SH-SY5Y (cell line): ENCODE measurements at regions not wholly inside any gene's neighbourhood (a gene's known extent, or its start where the extent isn't known, plus 50 kb on each side); places are given as distances from the start of the nearest gene placed in this dataset.

Source experiments
- GATA2 ChIP-seq: IDR thresholded peaks from 2 replicates; pipeline ENCODE4 v1.6.1; 2011; ENCODE audit warnings: mild to moderate bottlenecking, low read depth, low read length
- GATA3 ChIP-seq: IDR thresholded peaks from 2 replicates; pipeline ENCODE4 v1.6.1; 2011; ENCODE audit warnings: low read depth, mild to moderate bottlenecking, low read length, moderate library complexity

- no peak for TF ChIP-seq GATA3
- TF ChIP-seq GATA2 = no peak
These were observed 588.3 kb upstream of the KCNMB2 start for GRCh38 chr3:177947901-177948300.

- TF ChIP-seq GATA3 (no peak), GATA2 (no peak)
These were observed 587.4 kb upstream of the KCNMB2 start for GRCh38 chr3:177948716-177949425.

- TF ChIP-seq GATA3 (no peak), GATA2 (no peak)
These were observed 577.0 kb upstream of the KCNMB2 start for GRCh38 chr3:177959188-177959587.

DNA sequence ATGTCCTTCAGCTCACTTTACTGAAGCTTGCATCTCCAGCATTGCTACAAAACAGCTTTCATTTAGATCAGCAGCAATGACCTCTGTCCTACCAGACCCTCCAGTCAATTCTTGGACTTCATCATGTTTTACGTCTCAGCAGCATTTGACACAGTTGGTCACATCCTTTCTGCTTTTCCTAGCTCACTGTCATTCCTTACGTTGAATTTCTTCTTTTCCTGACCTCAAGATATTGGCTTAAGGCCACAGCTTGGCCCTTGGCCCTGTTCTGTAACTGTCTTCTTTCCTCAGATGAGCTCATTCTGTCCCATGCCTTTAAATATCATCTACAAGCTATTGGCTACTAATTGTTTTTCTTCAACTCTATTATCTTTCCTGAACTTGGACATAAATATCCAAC, 576.2 kb upstream of the KCNMB2 start:
- TF ChIP-seq GATA3 (no peak), GATA2 (no peak)

DNA sequence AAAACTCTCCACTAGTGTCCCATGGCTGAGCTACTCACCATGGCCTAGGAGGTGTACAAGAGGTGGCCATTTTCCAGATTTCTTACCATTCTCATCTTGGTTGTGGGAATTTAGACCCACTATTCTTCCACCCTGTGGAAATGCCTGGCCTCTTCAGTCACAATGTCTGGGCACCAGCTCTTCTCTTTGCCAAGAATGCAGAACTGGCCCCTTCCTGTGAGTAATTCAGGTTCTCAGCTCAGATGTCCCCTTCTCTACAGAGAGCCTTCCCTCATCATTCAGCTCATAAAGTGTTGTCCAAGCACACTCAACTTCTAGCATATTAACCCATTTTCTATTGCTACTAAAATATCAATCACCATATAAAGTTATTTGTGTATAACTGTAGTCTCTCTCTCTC, 575.5 kb upstream of the KCNMB2 start:
- no peak for TF ChIP-seq GATA3
- no peak for TF ChIP-seq GATA2

GRCh38 chr3:177961784-177962183, 574.5 kb upstream of the KCNMB2 start:
- TF ChIP-seq GATA2 = no peak
- TF ChIP-seq GATA3 = no peak

DNA sequence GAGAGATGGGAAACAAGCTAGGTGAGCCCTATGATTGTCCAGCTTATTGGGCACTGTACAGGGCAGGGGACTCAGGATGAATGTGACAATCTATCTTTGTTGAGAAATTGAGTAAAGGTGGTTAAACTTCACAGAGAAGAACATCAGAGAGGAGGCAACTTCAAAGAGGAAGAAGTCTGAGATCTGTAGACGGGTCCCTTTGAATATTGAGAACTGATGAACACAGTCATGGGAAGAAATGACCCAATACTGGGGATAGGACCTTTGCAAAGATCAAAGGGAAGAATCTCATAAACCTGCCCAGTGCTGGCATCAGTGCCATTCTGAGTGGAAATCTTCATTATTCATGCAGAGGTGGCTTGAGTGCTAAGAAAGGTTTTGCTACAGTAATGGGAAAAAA, 569.7 kb upstream of the KCNMB2 start:
- TF ChIP-seq GATA3 (no peak), GATA2 (no peak)

DNA sequence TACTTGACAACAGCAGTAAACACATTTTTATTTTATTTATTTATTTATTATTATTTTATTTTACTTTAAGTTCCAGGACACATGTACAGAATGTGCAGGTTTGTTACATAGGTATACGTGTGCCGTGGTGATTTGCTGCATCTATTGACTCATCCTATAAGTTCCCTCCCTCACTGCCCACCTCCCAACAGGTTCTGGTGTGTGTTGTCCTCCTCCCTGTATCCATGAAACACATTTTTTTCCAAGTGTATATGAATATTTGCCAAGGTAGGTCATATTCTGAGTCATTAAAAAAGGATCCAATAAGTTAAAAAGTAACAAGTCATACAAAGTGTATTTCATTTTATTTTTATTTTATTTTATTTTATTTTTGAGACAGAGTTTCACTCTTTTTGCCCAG, 567.3 kb upstream of the KCNMB2 start:
- no peak for TF ChIP-seq GATA2
- no peak for TF ChIP-seq GATA3

GRCh38 chr3:177973241-177973840, 562.9 kb upstream of the KCNMB2 start:
- no peak for TF ChIP-seq GATA2
- TF ChIP-seq GATA3 = no peak

- TF ChIP-seq GATA3 (no peak), GATA2 (no peak)
These were observed 560.0 kb upstream of the KCNMB2 start for GRCh38 chr3:177976241-177976640.

DNA sequence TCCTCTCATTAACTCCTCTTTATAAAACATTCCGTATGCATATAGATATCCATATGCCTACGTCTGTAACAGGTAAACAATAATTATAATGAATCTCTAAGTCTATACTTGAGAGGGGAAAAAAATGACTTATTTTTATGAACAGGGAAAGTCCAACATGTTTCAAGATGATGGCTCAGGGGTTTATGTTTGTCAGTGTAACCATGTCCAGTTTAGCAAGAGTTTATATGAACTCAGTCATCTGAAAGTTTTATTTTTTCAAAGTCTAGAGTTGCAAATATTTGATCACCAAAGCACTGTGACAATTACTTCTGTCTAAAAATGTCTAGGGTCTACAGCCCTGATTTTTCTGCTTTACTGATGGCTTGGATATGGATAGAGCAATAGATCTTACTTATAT, 559.4 kb upstream of the KCNMB2 start:
- TF ChIP-seq GATA3 (no peak), GATA2 (no peak)

DNA sequence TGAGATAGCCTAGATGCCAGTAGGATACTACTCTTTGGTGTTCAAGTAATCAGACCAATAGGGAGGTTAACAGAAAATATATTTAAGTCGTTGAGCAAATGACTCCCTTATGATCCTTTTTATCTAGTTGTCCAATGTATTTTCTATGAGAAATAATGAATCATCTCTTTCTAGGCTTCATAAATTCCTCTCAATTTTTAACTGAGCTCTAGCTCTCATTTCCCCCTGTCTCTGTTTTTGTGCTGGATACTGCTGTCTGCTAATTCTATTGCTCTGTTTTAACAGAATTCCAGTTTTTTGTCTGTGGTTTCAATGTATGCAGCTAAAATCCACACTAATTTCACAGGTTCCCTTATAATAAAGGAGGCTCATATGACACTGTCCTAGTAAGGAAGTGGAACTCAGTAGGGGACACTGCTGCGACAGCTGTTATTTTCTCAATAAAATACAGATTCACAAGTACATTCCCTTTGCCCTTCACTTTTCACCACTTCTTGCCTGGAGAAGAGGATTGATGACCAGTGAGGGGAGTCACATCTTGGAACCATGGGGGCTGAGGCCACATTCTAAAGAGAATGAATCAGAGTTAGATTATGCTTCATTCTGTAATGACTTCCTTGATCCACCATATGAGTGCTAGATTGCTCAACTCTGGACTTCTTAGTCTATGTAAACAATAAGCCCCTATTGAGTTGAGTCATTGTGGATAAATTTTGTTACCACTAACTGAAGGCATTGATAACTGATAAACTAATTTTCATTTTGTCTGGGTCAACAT, 558.7 kb upstream of the KCNMB2 start:
- TF ChIP-seq GATA3 = no peak
- no peak for TF ChIP-seq GATA2

GRCh38 chr3:177978946-177979345, 557.3 kb upstream of the KCNMB2 start:
- no peak for TF ChIP-seq GATA3

GRCh38 chr3:177979703-177980102, 556.5 kb upstream of the KCNMB2 start:
- TF ChIP-seq GATA2 = no peak
- no peak for TF ChIP-seq GATA3

DNA sequence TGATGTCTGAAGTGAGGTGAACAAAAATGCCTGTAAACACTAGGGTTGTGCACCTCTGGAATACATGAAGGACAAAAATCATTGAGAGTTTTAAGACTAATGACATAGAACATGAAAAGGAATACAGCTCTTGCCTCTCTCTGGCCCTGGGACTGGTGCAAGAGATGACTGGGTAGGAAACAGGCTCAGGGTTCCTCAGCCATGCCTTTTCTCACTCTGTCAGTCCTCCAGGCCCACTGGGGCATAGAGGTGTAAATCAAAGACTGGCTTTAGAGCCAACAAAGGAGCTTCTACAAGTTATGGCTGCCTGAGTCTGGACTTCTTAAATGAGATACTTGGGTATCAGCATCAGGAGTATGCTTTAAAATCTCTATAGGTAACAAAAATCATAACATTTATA, 554.7 kb upstream of the KCNMB2 start:
- TF ChIP-seq GATA2 = no peak
- TF ChIP-seq GATA3 = no peak
